Mesenchymal stem cell (in vitro differentiated cells and primary cell): ENCODE measurements at regions not wholly inside any gene's neighbourhood (a gene's known extent, or its start where the extent isn't known, plus 50 kb on each side); places are given as distances from the start of the nearest gene placed in this dataset.
A peak's percentile ranks its signal among the peaks of the same experiment; 100 is the strongest.

Experiments used
- DNase-seq: peaks from one replicate; pipeline ENCODE4 v3.0.0-alpha.2; 2013
- H2AFZ ChIP-seq: one replicate; pipeline ENCODE4 v1.6.1; 2013; ENCODE audit warnings: low read depth, mild to moderate bottlenecking, control low read depth, inconsistent platforms, low read length, moderate library complexity
- H2AK5ac ChIP-seq: 2 replicates; pipeline ENCODE4 v1.6.1; 2013; ENCODE audit warnings: low read length, moderate library complexity, mild to moderate bottlenecking, inconsistent platforms; ENCODE audit not compliant: severe bottlenecking
- H2BK120ac ChIP-seq: one replicate; pipeline ENCODE4 v1.6.1; 2013; ENCODE audit warnings: low read depth, mild to moderate bottlenecking, inconsistent platforms, low read length, moderate library complexity
- H2BK12ac ChIP-seq, 2 experiments: one replicate each; pipeline ENCODE4 v1.6.1; 2013; ENCODE audit warnings: inconsistent platforms in 2 of 2, low read length in 2 of 2, mild to moderate bottlenecking in 2 of 2, moderate library complexity in 2 of 2, control low read depth in 1 of 2
- H2BK15ac ChIP-seq: one replicate; pipeline ENCODE4 v1.6.1; 2013; ENCODE audit warnings: mild to moderate bottlenecking, low read depth, inconsistent platforms; ENCODE audit not compliant: poor library complexity, severe bottlenecking
- H2BK5ac ChIP-seq: 2 replicates; pipeline ENCODE4 v1.6.1; 2013; ENCODE audit warnings: low read depth, mild to moderate bottlenecking, low read length, control low read depth, inconsistent platforms; ENCODE audit not compliant: poor library complexity, severe bottlenecking
- H3K14ac ChIP-seq, 2 experiments: one replicate each; pipeline ENCODE4 v1.6.1; 2013; ENCODE audit warnings: inconsistent platforms in 2 of 2, low read length in 2 of 2, control low read depth in 1 of 2, mild to moderate bottlenecking in 1 of 2, moderate library complexity in 1 of 2
- H3K18ac ChIP-seq, 2 experiments: one replicate each; pipeline ENCODE4 v1.6.1; 2013; ENCODE audit warnings: inconsistent platforms in 2 of 2, low read length in 2 of 2, control low read depth in 1 of 2, low read depth in 1 of 2, mild to moderate bottlenecking in 1 of 2
- H3K23ac ChIP-seq, 2 experiments: one replicate each; pipeline ENCODE4 v1.6.1; 2013; ENCODE audit warnings: inconsistent platforms in 2 of 2, low read length in 2 of 2, mild to moderate bottlenecking in 2 of 2, moderate library complexity in 2 of 2, control low read depth in 1 of 2
- H3K27ac ChIP-seq: 2 replicates; pipeline ENCODE4 v1.5.1; 2013; ENCODE audit warnings: mild to moderate bottlenecking, moderate library complexity, low read length, control low read depth, inconsistent platforms; ENCODE audit not compliant: poor library complexity, severe bottlenecking
- H3K27me3 ChIP-seq, 2 experiments: 2 replicates each; pipeline versions ENCODE4 v1.6.1 to v1.7.0; 2013; ENCODE audit warnings: low read length in 2 of 2, mild to moderate bottlenecking in 2 of 2, moderate library complexity in 2 of 2, control low read depth in 1 of 2, inconsistent platforms in 1 of 2; ENCODE audit not compliant: control insufficient read depth in 1 of 2, insufficient read depth in 1 of 2
- H3K36me3 ChIP-seq, 2 experiments: 2 replicates each; pipeline versions ENCODE4 v1.6.1 to v1.7.0; 2013; ENCODE audit warnings: low read length in 2 of 2, control low read depth in 1 of 2, inconsistent platforms in 1 of 2, low read depth in 1 of 2, mild to moderate bottlenecking in 1 of 2; ENCODE audit not compliant: insufficient read depth in 2 of 2, control insufficient read depth in 1 of 2
- H3K4ac ChIP-seq, 2 experiments: one replicate each; pipeline ENCODE4 v1.6.1; 2013; ENCODE audit warnings: inconsistent platforms in 2 of 2, low read length in 2 of 2, mild to moderate bottlenecking in 2 of 2, moderate library complexity in 2 of 2, control low read depth in 1 of 2, low read depth in 1 of 2
- H3K4me1 ChIP-seq: 2 replicates; pipeline ENCODE4 v1.6.1; 2013; ENCODE audit warnings: low read depth, low read length, control low read depth; ENCODE audit not compliant: control insufficient read depth, insufficient read depth
- H3K4me2 ChIP-seq: 2 replicates; pipeline ENCODE4 v1.6.1; 2013; ENCODE audit warnings: low read length, mild to moderate bottlenecking, inconsistent platforms; ENCODE audit not compliant: poor library complexity, severe bottlenecking
- H3K4me3 ChIP-seq, 2 experiments: 2 replicates each; pipeline versions ENCODE4 v1.5.1 to v1.7.0; 2013; ENCODE audit warnings: low read length in 2 of 2, mild to moderate bottlenecking in 2 of 2, control low read depth in 1 of 2, low read depth in 1 of 2; ENCODE audit not compliant: insufficient read depth in 1 of 2
- H3K79me1 ChIP-seq: replicated peaks from 2 replicates; pipeline ENCODE4 v1.6.1; 2013; ENCODE audit warnings: mild to moderate bottlenecking, control low read depth, low read length, inconsistent platforms; ENCODE audit not compliant: poor library complexity, severe bottlenecking
- H3K9ac ChIP-seq: 2 replicates; pipeline ENCODE4 v1.7.0; 2013; ENCODE audit warnings: mild to moderate bottlenecking, low read length, moderate library complexity
- H3K9me3 ChIP-seq: 2 replicates; pipeline ENCODE4 v1.7.0; 2013; ENCODE audit warnings: mild to moderate bottlenecking, low read length; ENCODE audit not compliant: control insufficient read depth
- H4K8ac ChIP-seq: one replicate; pipeline ENCODE4 v1.6.1; 2013; ENCODE audit warnings: inconsistent platforms, mild to moderate bottlenecking, low read length, moderate library complexity
- H4K91ac ChIP-seq: one replicate; pipeline ENCODE4 v1.6.1; 2013; ENCODE audit warnings: mild to moderate bottlenecking, low read length, inconsistent platforms
- WGBS: methylation state at CpG from one replicate; pipeline ENCODE4 v1.1.7; 2013; ENCODE audit warnings: mixed read lengths; 5-methylcytosine and 5-hydroxymethylcytosine counted together

DNA sequence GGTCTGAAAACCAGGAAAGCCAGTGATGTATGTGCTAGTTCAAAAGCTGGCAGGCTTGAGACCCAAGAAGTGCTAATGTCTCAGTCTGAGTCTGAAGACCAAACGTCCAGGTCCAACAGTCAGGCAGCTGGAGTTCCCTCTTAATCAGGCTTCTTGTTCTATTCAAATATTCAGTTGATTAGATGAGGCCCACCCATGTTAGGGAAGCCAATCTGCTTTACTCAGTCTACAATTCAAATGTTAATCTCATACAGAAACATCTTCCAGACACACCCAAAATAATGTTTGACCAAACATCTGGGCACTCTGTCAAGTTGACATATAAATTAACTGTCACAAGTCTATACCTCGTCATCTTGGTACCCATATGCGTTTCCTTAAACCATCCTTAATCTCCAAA lies 72.4 kb upstream of the IL2 start:
- Histone ChIP-seq H3K14ac (no peak overlapping the region), H2BK120ac (no peak overlapping the region), H3K23ac (no peak overlapping the region), H2BK5ac (no peak overlapping the region), H3K9ac (no peak overlapping the region), H3K27ac (no peak overlapping the region), H3K4me3 (no peak overlapping the region), H3K36me3 (no peaks in the 10 kb centered on the region), H2AFZ (no peak overlapping the region), H3K4me1 (no peaks in the 10 kb centered on the region), H4K8ac (no peak overlapping the region), H3K18ac (no peak overlapping the region), H3K27me3 (peaks cover 0 to 5% of the 10 kb centered on the region in 2 experiments), H2BK15ac (no peak overlapping the region), H4K91ac (no peak overlapping the region), H3K79me1 (no peaks in the 10 kb centered on the region), H2AK5ac (no peak overlapping the region), H3K4ac (no peak overlapping the region), H3K4me2 (no peak overlapping the region), H3K9me3 (peaks cover 8% of the 10 kb centered on the region), H2BK12ac (no peak overlapping the region)
- no peak for DNase-seq
- WGBS, result 65% methylated on average over 3 of the region's 3 CpGs

DNA sequence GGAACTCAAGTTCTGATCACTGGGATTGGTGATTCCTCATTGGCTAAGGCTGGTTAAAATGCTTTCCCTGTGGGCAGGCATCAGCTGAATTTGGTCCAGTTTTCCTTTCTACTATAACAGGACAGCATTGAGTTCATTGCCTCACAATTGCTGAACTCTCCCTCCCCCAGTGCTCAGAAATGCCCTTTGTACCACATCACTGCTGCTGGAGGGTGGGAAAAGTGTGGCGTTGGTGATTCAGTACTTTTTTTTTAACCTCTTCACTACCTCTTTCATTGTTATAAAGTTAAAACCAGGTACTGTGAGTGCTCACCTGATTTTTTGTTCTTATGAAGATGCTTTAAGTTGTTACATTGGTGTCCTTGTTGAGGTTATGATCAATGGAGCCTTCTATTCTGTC lies 69.3 kb upstream of the IL2 start:
- no peak overlapping the region for H3K4me2 ChIP-seq
- no peak overlapping the region for H3K18ac ChIP-seq
- H4K8ac ChIP-seq, result no peak overlapping the region
- H3K9ac ChIP-seq, result no peak overlapping the region
- peaks cover 0 to 5% of the 10 kb centered on the region in 2 experiments for H3K27me3 ChIP-seq
- no peak overlapping the region for H3K4ac ChIP-seq
- no peak overlapping the region for H2AFZ ChIP-seq
- no peaks in the 10 kb centered on the region for H3K79me1 ChIP-seq
- peaks cover 14% of the 10 kb centered on the region for H3K9me3 ChIP-seq
- H4K91ac ChIP-seq, result no peak overlapping the region
- H2BK12ac ChIP-seq, result no peak overlapping the region
- H2BK120ac ChIP-seq, result no peak overlapping the region
- peak; percentile 26 for DNase-seq
- no peak overlapping the region for H3K23ac ChIP-seq
- H2BK15ac ChIP-seq, result no peak overlapping the region
- H3K36me3 ChIP-seq, result no peaks in the 10 kb centered on the region
- H3K4me1 ChIP-seq, result no peaks in the 10 kb centered on the region
- H3K27ac ChIP-seq, result no peak overlapping the region
- no CpG with 5 or more reads among the region's 1 CpG for WGBS
- no peak overlapping the region for H2AK5ac ChIP-seq
- no peak overlapping the region for H3K14ac ChIP-seq
- no peak overlapping the region for H2BK5ac ChIP-seq
- H3K4me3 ChIP-seq, result no peak overlapping the region

DNA sequence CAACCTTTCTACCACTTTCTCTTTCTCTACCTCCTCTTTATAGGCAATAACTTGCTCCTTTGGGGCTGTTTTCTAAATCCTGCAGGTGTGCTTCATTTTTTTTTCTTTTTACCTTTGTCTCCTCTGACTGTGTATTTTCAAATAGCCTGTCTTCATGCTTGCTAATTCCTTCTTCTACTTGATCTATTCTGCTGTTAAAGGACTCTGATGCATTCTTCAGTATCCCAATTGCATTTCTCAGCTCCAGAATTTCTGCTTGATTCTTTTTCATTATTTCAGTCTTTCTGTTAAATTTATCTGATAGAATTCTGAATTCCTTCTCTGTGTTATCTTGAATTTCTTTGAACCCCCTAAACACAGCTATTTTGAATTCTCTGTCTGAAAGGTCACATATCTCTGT lies 67.7 kb upstream of the IL2 start:
- no peak overlapping the region for H3K23ac ChIP-seq
- H3K79me1 ChIP-seq, result no peaks in the 10 kb centered on the region
- H3K4ac ChIP-seq, result no peak overlapping the region
- no peaks in the 10 kb centered on the region for H3K27me3 ChIP-seq
- no peak overlapping the region for H2AK5ac ChIP-seq
- H3K36me3 ChIP-seq, result no peaks in the 10 kb centered on the region
- no peak overlapping the region for H3K4me2 ChIP-seq
- peaks cover 14% of the 10 kb centered on the region for H3K9me3 ChIP-seq
- H2BK12ac ChIP-seq, result no peak overlapping the region
- H2BK15ac ChIP-seq, result no peak overlapping the region
- no peak overlapping the region for H2BK120ac ChIP-seq
- no peak overlapping the region for H3K14ac ChIP-seq
- no peak overlapping the region for H3K4me3 ChIP-seq
- no peak overlapping the region for H2BK5ac ChIP-seq
- no peak overlapping the region for H3K18ac ChIP-seq
- DNase-seq, result no peak
- H3K9ac ChIP-seq, result no peak overlapping the region
- no peak overlapping the region for H4K91ac ChIP-seq
- H2AFZ ChIP-seq, result no peak overlapping the region
- H4K8ac ChIP-seq, result no peak overlapping the region
- H3K4me1 ChIP-seq, result no peaks in the 10 kb centered on the region
- H3K27ac ChIP-seq, result no peak overlapping the region

DNA sequence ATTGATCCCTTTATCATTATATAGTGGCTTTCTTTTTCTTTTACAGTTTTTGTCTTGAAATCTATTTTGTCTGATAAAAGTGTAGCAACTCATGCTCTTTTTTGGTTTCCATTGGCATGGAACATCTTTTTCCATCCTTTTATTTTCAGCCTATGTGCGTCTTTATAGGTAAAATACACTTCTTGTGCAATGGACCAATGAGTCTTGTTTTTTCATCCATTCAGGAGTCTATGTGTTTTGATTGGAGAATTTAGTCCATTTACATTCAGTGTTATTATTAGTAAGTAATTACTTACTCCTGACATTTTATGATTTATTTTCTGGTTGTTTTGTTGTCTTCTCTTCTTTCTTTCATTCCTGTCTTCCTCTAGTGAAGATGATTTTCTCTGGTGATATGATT lies 66.4 kb upstream of the IL2 start:
- Histone ChIP-seq H3K18ac (no peak overlapping the region), H4K91ac (no peak overlapping the region), H2BK15ac (no peak overlapping the region), H2BK5ac (no peak overlapping the region), H2BK120ac (no peak overlapping the region), H2BK12ac (no peak overlapping the region), H3K4me1 (no peaks in the 10 kb centered on the region), H3K23ac (no peak overlapping the region), H3K79me1 (no peaks in the 10 kb centered on the region), H3K9ac (no peak overlapping the region), H3K4ac (no peak overlapping the region), H4K8ac (no peak overlapping the region), H3K9me3 (peaks cover 14% of the 10 kb centered on the region), H3K27ac (no peak overlapping the region), H2AFZ (no peak overlapping the region), H3K4me2 (no peak overlapping the region), H2AK5ac (no peak overlapping the region), H3K36me3 (no peaks in the 10 kb centered on the region), H3K27me3 (no peaks in the 10 kb centered on the region), H3K4me3 (no peak overlapping the region), H3K14ac (no peak overlapping the region)
- WGBS, result 100% methylated on average over 1 of the region's 1 CpG
- no peak for DNase-seq
